ENCODE measurements at regions not wholly inside any gene's neighbourhood (a gene's known extent, or its start where the extent isn't known, plus 50 kb on each side); places are given as distances from the start of the nearest gene placed in this dataset.

- no peak for TF ChIP-seq CTCF (IDR thresholded peaks at IDR 0.05)
- no peak for TF ChIP-seq POLR2AphosphoS5 (IDR thresholded peaks at IDR 0.05)
- TF ChIP-seq EP300 (IDR thresholded peaks at IDR 0.05): no peak
- TF ChIP-seq POLR2A (IDR thresholded peaks at IDR 0.05): no peak
These were observed 372.0 kb upstream of the ATP2B1 start for GRCh38 chr12:90080616-90081015.

Measured in sigmoid colon (tissue), 4 donors.